ENCODE measurements at regions not wholly inside any gene's neighbourhood (a gene's known extent, or its start where the extent isn't known, plus 50 kb on each side); places are given as distances from the start of the nearest gene placed in this dataset.

DNA sequence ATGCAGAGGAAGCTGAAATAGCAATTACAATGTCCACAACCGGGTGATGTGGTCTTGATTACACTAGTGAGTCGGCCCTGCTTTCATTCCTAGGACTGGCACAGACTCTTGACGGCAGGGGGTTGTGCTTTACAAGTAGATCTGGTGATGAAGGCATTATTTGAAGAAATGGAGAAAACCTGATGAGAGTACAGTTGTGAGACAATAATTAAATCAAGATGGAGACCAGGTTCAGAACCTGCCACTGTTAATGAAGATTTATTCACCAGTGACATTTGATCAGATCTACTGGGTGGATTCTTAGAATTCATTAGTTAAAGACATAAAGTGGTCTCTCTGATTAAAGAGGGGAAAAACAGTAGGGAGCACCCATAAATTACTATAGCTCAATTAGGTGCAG is 747.2 kb downstream of the STPG2 start:
- TF ChIP-seq, protein P1, sequence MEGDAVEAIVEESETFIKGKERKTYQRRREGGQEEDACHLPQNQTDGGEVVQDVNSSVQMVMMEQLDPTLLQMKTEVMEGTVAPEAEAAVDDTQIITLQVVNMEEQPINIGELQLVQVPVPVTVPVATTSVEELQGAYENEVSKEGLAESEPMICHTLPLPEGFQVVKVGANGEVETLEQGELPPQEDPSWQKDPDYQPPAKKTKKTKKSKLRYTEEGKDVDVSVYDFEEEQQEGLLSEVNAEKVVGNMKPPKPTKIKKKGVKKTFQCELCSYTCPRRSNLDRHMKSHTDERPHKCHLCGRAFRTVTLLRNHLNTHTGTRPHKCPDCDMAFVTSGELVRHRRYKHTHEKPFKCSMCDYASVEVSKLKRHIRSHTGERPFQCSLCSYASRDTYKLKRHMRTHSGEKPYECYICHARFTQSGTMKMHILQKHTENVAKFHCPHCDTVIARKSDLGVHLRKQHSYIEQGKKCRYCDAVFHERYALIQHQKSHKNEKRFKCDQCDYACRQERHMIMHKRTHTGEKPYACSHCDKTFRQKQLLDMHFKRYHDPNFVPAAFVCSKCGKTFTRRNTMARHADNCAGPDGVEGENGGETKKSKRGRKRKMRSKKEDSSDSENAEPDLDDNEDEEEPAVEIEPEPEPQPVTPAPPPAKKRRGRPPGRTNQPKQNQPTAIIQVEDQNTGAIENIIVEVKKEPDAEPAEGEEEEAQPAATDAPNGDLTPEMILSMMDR (IDR thresholded peaks at IDR 0.05; ENCODE audit: poor library complexity), result no peak
- no peak for TF ChIP-seq EZH2 (IDR thresholded peaks at IDR 0.05; ENCODE audit: borderline replicate concordance)
